Upper lobe of right lung (tissue), 1 donor: ENCODE measurements at regions not wholly inside any gene's neighbourhood (a gene's known extent, or its start where the extent isn't known, plus 50 kb on each side); places are given as distances from the start of the nearest gene placed in this dataset.

Experiments
- ATAC-seq: fragments of 200-7000 bp; cut with Tn5 transposase; one replicate; pipeline ENCODE4 v1.9.1; 2020; ENCODE audit warnings: mild to moderate bottlenecking, moderate library complexity
- DNase-seq: peaks from one replicate; pipeline ENCODE4 v3.0.0-alpha.2; 2020
- H3K27ac ChIP-seq: fragments of 200-600 bp; one replicate; pipeline ENCODE4 v1.8.0; 2022
- H3K27me3 ChIP-seq: fragments of 200-600 bp; one replicate; pipeline ENCODE4 v1.8.0; 2022; ENCODE audit warnings: mild to moderate bottlenecking
- H3K36me3 ChIP-seq: fragments of 200-600 bp; one replicate; pipeline ENCODE4 v1.8.0; 2022
- H3K4me1 ChIP-seq: fragments of 200-600 bp; one replicate; pipeline ENCODE4 v1.8.0; 2022
- H3K4me3 ChIP-seq: fragments of 200-600 bp; one replicate; pipeline ENCODE4 v1.8.0; 2022; ENCODE audit warnings: mild to moderate bottlenecking
- H3K9me3 ChIP-seq: fragments of 200-600 bp; one replicate; pipeline ENCODE4 v1.8.0; 2022
- intact Hi-C: fragments of 100-400 bp; cut with DNase I; formaldehyde crosslinking; loops from one replicate; pipeline ENCODE4 v1.11.0; 2022
- TF ChIP-seq, protein P1 (sequence below): fragments of 200-600 bp; IDR thresholded peaks from one replicate; pipeline ENCODE4 v1.8.0; 2022; ENCODE audit warnings: antibody characterized with exemption
- donor health status: DM: no; HTN: yes; CAD: no; lungs with severe emphysema.

DNA sequence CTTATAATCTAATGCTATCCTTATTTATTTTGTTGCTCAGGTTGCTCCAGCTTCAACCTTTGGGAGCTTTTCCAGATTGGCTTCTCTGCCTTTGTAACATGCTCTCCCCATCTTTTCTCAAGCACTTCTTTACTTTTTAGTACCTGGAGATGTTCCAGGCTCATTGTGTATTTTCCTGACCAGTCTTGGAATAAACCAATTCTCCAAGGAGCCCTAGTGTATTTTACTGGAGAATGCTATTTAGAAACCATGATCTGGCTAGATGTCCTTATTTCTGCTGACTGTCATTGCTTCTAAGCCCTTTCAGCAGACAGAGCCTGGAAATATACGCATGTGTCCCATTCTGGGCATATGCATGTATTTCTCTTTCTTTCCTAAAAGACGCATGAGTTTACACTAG, 95.7 kb downstream of the EMX2 start:
- H3K9me3 ChIP-seq = no peaks in the 10 kb centered on the region

DNA sequence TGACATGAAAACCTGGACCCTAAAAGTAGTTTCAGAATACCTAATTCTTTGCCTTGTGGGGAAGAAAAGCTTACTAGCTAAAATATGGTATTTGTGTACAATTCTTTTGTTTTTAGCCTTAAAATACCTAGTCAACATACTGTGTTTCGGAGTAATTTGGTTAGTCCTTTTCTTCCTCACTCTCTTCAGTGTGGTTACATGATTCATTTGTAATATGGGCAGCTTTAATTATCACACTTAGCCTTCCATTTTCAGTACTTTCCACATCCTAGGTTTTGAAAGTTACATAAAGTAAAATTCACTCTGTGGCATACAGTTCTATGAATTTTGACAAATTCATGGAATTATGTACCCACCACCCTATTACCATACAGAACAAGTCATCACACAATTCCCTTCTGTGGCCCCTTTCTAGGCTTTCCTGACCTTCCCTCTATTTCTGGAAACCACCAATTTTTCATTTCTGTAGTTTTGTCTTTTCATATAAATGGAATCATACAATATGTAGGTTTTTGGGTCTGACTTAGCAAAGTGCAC, 96.2 kb downstream of the EMX2 start:
- intact Hi-C loops = no loop called here
- TF ChIP-seq, protein P1, sequence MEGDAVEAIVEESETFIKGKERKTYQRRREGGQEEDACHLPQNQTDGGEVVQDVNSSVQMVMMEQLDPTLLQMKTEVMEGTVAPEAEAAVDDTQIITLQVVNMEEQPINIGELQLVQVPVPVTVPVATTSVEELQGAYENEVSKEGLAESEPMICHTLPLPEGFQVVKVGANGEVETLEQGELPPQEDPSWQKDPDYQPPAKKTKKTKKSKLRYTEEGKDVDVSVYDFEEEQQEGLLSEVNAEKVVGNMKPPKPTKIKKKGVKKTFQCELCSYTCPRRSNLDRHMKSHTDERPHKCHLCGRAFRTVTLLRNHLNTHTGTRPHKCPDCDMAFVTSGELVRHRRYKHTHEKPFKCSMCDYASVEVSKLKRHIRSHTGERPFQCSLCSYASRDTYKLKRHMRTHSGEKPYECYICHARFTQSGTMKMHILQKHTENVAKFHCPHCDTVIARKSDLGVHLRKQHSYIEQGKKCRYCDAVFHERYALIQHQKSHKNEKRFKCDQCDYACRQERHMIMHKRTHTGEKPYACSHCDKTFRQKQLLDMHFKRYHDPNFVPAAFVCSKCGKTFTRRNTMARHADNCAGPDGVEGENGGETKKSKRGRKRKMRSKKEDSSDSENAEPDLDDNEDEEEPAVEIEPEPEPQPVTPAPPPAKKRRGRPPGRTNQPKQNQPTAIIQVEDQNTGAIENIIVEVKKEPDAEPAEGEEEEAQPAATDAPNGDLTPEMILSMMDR = no peak
- DNase-seq (no peak), ATAC-seq (no peak)
- no peak overlapping the region for H3K27ac ChIP-seq
- H3K4me3 ChIP-seq = no peak overlapping the region
- H3K9me3 ChIP-seq = no peaks in the 10 kb centered on the region
- H3K36me3 ChIP-seq = no peaks in the 10 kb centered on the region
- H3K4me1 ChIP-seq = no peaks in the 10 kb centered on the region
- peaks cover 10% of the 10 kb centered on the region for H3K27me3 ChIP-seq

More for the DNA sequence above, 95.7 kb downstream of the EMX2 start:
- Histone ChIP-seq H3K4me1 (no peaks in the 10 kb centered on the region), H3K27ac (no peak overlapping the region), H3K36me3 (no peaks in the 10 kb centered on the region), H3K4me3 (no peak overlapping the region), H3K27me3 (peaks cover 6% of the 10 kb centered on the region)
- ATAC-seq = no peak
- intact Hi-C loops = no loop called here
- DNase-seq = no peak
- TF ChIP-seq, protein P1 = no peak

GRCh38 chr10:117640406-117640805, 97.9 kb downstream of the EMX2 start:
- ATAC-seq = no peak
- Histone ChIP-seq H3K9me3 (no peaks in the 10 kb centered on the region), H3K4me1 (no peaks in the 10 kb centered on the region), H3K4me3 (no peak overlapping the region), H3K27me3 (peaks cover 10% of the 10 kb centered on the region), H3K27ac (no peak overlapping the region), H3K36me3 (no peaks in the 10 kb centered on the region)
- TF ChIP-seq, protein P1 = no peak
- no peak for DNase-seq
- intact Hi-C loops = no loop called here

DNA sequence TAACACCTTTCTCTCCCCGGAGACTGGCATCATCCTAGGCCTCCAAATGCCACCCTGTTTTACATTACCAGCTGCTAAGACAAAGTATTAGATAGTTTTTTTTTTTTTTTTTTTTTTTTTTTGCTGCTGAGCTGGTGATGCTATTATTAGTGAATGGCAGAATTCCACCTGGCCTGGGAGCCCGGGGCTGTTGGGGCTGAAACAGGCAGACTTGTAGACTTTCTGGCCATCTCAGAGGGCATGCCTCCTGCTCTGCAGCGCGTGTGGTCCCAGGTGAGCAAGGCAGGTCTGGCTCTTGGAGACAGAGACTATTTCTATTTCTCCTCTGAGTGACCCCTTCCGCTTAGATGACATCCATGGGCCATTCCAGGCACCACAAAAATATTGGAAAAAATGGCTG, 104.2 kb downstream of the EMX2 start:
- Histone ChIP-seq H3K4me3 (no peak overlapping the region), H3K4me1 (no peaks in the 10 kb centered on the region), H3K36me3 (no peaks in the 10 kb centered on the region), H3K9me3 (no peaks in the 10 kb centered on the region), H3K27ac (no peak overlapping the region), H3K27me3 (peaks cover 5% of the 10 kb centered on the region)
- ATAC-seq = no peak
- TF ChIP-seq, protein P1 = no peak
- no peak for DNase-seq
- intact Hi-C loops = no loop called here

DNA sequence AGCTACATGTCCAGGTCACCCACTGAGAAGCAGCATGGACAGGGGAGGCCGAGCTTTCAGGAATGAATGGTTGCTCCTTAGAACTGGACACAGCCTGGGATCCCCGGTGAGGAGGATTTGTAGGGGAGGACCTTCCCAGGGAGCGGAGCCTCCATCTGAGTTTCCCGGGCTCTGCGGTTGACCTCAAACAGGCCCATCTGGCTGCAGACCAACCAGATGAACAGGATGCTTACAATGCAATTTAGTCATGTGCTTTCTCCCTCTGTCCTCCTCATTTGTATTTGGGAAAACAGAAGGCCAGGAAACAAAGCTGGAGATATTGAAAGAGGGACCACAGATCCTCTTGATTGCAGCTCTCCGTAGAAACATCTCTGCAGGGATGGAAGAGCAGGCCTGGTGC, 104.8 kb downstream of the EMX2 start:
- TF ChIP-seq, protein P1 = no peak
- no peak for DNase-seq
- Histone ChIP-seq H3K9me3 (no peaks in the 10 kb centered on the region), H3K36me3 (no peaks in the 10 kb centered on the region), H3K27ac (no peak overlapping the region), H3K27me3 (peaks cover 5% of the 10 kb centered on the region), H3K4me3 (no peak overlapping the region), H3K4me1 (no peaks in the 10 kb centered on the region)
- no peak for ATAC-seq
- intact Hi-C loops = no loop called here

DNA sequence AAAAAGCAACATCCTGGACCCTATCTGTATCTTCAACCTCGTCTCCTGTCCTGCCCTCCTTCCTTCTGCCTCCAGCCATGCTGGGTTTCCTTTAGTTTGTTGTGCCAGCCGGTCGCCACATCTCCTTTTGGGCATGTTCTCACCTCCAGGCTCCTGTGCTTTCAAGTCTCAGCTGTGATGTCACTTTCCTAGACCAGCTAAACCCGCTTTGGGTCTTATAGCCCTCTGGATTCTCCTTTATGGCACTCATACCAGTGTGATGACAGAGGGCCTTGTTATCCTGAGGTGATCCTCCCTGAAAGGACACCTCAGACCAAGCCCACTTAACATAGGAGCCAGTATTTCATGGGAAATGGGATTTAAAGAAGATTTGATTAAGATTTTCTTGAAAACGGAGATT, 108.6 kb downstream of the EMX2 start:
- TF ChIP-seq, protein P1 = no peak
- ATAC-seq = no peak

More for the DNA sequence above, 108.6 kb downstream of the EMX2 start:
- no peak for DNase-seq
- H3K9me3 ChIP-seq = no peaks in the 10 kb centered on the region
- no peaks in the 10 kb centered on the region for H3K4me1 ChIP-seq
- no peaks in the 10 kb centered on the region for H3K36me3 ChIP-seq
- H3K27me3 ChIP-seq = no peaks in the 10 kb centered on the region
- intact Hi-C loops = no loop called here
- H3K4me3 ChIP-seq = no peak overlapping the region
- no peak overlapping the region for H3K27ac ChIP-seq
